Caco-2 (cell line): ENCODE measurements at regions not wholly inside any gene's neighbourhood (a gene's known extent, or its start where the extent isn't known, plus 50 kb on each side); places are given as distances from the start of the nearest gene placed in this dataset.
"Not testable (repeated sequence)": the region's sequence is repeated elsewhere in the genome, so short reads cannot be mapped to it uniquely, and the experiment has no call there.

Experiments used
- BruUV-seq: library from RNA; stranded (reverse); fragments of 400-500 nt; replicated peaks from 2 replicates; lab custom pipeline; 2021; lab: Mats Ljungman, UMichigan
- CTCF ChIA-PET: fragments of 300-600 bp; sonication (Branson Sonifier 250); formaldehyde crosslinking; loops from one replicate; lab custom pipeline; 2022; ENCODE audit warnings: antibody characterized with exemption; lab: Charles Lee
- POLR2A ChIA-PET: fragments of 300-600 bp; sonication (Branson Sonifier 250); formaldehyde crosslinking; loops from one replicate; lab custom pipeline; 2022; ENCODE audit warnings: antibody characterized with exemption; lab: Charles Lee
- DNase-seq, 2 experiments: peaks; one replicate each; pipeline versions ENCODE4 v3.0.0 to v3.0.0-alpha.2; 2020 to 2022
- H3K27me3 ChIP-seq: replicated peaks from 2 replicates; pipeline ENCODE4 v1.6.0; 2011; ENCODE audit warnings: low read length; ENCODE audit not compliant: control insufficient read depth, insufficient read depth
- H3K36me3 ChIP-seq: 2 replicates; pipeline ENCODE4 v1.5.1; 2011; ENCODE audit warnings: low read length; ENCODE audit not compliant: control insufficient read depth, insufficient read depth
- H3K4me1 ChIP-seq: fragments of 250-450 bp; sonication (Bioruptor Pico); 2 replicates; pipeline ENCODE4 v1.5.1; 2020; ENCODE audit warnings: mild to moderate bottlenecking
- H3K4me3 ChIP-seq: 2 replicates; pipeline ENCODE4 v1.5.1; 2011; ENCODE audit warnings: low read depth, mild to moderate bottlenecking, control low read depth, low read length
- H3K9me3 ChIP-seq: fragments of 250-450 bp; sonication (Bioruptor Pico); 2 replicates; pipeline ENCODE4 v1.5.1; 2020; ENCODE audit warnings: mild to moderate bottlenecking, moderate library complexity
- H3K27ac Mint-ChIP-seq: one replicate; pipeline ENCODE4 v1.8.0; 2022; ENCODE audit warnings: mixed read lengths; ENCODE audit not compliant: unreplicated experiment
- H3K27me3 Mint-ChIP-seq: one replicate; pipeline ENCODE4 v1.8.0; 2022; ENCODE audit warnings: mixed read lengths; ENCODE audit not compliant: insufficient read depth, unreplicated experiment
- H3K36me3 Mint-ChIP-seq: one replicate; pipeline ENCODE4 v1.8.0; 2022; ENCODE audit warnings: mild to moderate bottlenecking, mixed read lengths; ENCODE audit not compliant: insufficient read depth, unreplicated experiment
- H3K4me1 Mint-ChIP-seq: one replicate; pipeline ENCODE4 v1.8.0; 2022; ENCODE audit warnings: low read depth, mixed read lengths; ENCODE audit not compliant: unreplicated experiment
- H3K4me3 Mint-ChIP-seq: one replicate; pipeline ENCODE4 v1.8.0; 2022; ENCODE audit warnings: mild to moderate bottlenecking, moderate library complexity, mixed read lengths; ENCODE audit not compliant: unreplicated experiment
- H3K9me3 Mint-ChIP-seq: one replicate; pipeline ENCODE4 v1.8.0; 2022; ENCODE audit warnings: mixed read lengths; ENCODE audit not compliant: unreplicated experiment
- intact Hi-C: fragments of 100-400 bp; cut with micrococcal nuclease; formaldehyde crosslinking; loops from one replicate; pipeline ENCODE4 v1.10.0; 2022; ENCODE audit not compliant: unreplicated experiment
- TF ChIP-seq, protein P1 (sequence below), 2 experiments: fragments of 200-600 bp in 1 of 2; IDR thresholded peaks; 1 replicate in 1 of 2; 2 replicates in 1 of 2; pipeline versions ENCODE4 v1.5.1 to v1.8.0; 2011 to 2022; ENCODE audit warnings: antibody characterized with exemption in 1 of 2, control low read depth in 1 of 2, inconsistent platforms in 1 of 2, low read depth in 1 of 2, low read length in 1 of 2, mild to moderate bottlenecking in 1 of 2, moderate library complexity in 1 of 2; ENCODE audit not compliant: insufficient read depth in 1 of 2, severe bottlenecking in 1 of 2, unreplicated experiment in 1 of 2

DNA sequence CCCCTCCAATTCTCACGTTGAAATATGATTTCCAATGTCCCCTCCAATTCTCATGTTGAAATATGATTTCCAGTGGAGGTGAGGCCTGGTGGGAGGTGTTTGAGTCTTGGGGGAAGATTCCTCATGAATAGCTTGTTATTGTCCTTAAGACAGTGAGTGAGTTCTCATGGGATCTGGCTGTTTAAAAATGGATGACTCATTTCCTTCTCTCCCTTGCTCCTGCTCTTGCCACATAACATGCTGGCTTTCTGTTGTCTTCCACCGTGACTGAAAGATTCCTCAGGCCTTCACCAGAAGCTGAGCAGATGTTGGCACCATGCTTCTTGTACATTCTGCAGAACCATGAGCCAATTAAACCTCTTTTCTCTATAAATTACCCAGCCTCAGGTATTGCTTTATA is 346.8 kb upstream of the TECRL start:
- ChIA-PET POLR2A (no interaction called here), CTCF (no interaction called here)
- no peaks in the 10 kb centered on the region for H3K4me1 Mint-ChIP-seq
- H3K27ac Mint-ChIP-seq: no peak overlapping the region
- H3K9me3 Mint-ChIP-seq: peaks cover 11% of the 10 kb centered on the region
- BruUV-seq: no TSS peak
- no peaks in the 10 kb centered on the region for H3K27me3 ChIP-seq
- no peak overlapping the region for H3K4me3 Mint-ChIP-seq
- intact Hi-C loops: no loop called here
- no peak overlapping the region for H3K4me3 ChIP-seq
- no peaks in the 10 kb centered on the region for H3K9me3 ChIP-seq
- H3K4me1 ChIP-seq: no peaks in the 10 kb centered on the region
- TF ChIP-seq, protein P1, sequence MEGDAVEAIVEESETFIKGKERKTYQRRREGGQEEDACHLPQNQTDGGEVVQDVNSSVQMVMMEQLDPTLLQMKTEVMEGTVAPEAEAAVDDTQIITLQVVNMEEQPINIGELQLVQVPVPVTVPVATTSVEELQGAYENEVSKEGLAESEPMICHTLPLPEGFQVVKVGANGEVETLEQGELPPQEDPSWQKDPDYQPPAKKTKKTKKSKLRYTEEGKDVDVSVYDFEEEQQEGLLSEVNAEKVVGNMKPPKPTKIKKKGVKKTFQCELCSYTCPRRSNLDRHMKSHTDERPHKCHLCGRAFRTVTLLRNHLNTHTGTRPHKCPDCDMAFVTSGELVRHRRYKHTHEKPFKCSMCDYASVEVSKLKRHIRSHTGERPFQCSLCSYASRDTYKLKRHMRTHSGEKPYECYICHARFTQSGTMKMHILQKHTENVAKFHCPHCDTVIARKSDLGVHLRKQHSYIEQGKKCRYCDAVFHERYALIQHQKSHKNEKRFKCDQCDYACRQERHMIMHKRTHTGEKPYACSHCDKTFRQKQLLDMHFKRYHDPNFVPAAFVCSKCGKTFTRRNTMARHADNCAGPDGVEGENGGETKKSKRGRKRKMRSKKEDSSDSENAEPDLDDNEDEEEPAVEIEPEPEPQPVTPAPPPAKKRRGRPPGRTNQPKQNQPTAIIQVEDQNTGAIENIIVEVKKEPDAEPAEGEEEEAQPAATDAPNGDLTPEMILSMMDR (IDR thresholded peaks at IDR 0.05; ENCODE audit: insufficient read depth in 1 of 2, low read depth in 1 of 2, low read length in 1 of 2, severe bottlenecking in 1 of 2, unreplicated experiment in 1 of 2): no peak
- H3K36me3 ChIP-seq: no peaks in the 10 kb centered on the region
- no peaks in the 10 kb centered on the region for H3K27me3 Mint-ChIP-seq
- DNase-seq: no peak
- no peaks in the 10 kb centered on the region for H3K36me3 Mint-ChIP-seq

DNA sequence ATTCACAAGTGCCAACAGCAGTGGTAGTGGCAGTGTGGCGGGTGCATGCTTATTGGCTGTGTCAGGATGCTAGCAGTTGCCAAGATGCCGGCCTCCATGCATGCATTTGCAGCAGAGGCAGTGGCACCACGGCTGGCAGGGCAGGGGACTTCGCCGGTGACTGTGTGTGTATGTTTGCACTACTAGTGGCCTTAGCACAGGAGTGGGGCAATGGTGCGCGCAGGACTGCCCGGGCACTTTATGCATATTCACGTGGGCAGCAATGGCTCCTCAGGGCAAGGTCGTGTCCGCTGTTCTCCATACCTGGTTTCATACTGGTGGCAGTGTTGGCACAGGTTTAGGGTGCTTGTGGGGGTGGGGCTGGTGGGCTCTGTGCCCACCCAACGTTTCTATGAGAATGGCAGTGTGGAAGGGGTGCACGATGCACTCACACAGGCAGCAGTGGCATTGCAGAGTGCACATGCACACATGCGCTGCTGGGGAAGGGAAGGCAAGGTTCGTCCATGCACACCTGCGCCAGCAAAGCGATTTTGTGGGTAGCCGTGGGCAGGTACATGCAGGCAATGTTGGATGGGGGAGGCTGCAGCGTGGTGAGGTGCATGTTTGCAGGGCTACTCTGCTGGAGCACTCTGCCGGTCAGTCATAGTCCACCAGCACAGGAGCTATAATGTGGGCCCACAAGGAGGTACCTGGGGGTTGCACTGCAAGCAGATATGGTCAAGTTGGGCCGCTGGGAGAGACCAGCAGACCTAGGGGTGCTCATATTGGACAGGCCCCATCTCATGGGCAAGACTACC is 338.9 kb upstream of the TECRL start:
- POLR2A ChIA-PET: no interaction called here
- Mint-ChIP-seq H3K27me3 (no peaks in the 10 kb centered on the region), H3K36me3 (no peaks in the 10 kb centered on the region), H3K4me1 (no peaks in the 10 kb centered on the region), H3K9me3 (no peaks in the 10 kb centered on the region), H3K27ac (no peak overlapping the region), H3K4me3 (no peak overlapping the region)
- H3K4me3 ChIP-seq: no peak overlapping the region
- CTCF ChIA-PET: no interaction called here
- no peak for DNase-seq
- no TSS peak for BruUV-seq
- no peaks in the 10 kb centered on the region for H3K4me1 ChIP-seq
- TF ChIP-seq, protein P1 (IDR thresholded peaks at IDR 0.05; ENCODE audit: insufficient read depth in 1 of 2, low read depth in 1 of 2, low read length in 1 of 2, severe bottlenecking in 1 of 2, unreplicated experiment in 1 of 2): no peak
- H3K9me3 ChIP-seq: no peaks in the 10 kb centered on the region
- H3K36me3 ChIP-seq: no peaks in the 10 kb centered on the region
- intact Hi-C loops: no loop called here
- no peaks in the 10 kb centered on the region for H3K27me3 ChIP-seq

DNA sequence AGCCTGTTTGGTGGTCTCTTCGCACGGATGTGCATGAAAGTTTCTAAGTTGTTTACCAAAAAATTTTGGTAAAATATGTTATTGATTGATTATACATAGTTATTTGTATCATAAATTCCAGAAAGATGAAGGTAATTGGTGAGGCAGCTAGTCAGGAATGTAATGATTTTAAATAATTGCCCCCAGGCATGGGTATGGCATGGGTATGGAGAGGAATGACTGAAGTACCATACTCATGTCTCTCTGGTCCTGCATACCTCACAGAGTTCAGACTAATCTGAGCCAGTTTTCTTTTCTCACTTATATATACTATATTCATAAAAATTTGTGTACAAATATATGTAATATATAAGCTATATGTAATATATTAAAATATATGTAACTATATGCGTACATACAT is 329.0 kb upstream of the TECRL start:
- CTCF ChIA-PET: no interaction called here
- H3K4me3 ChIP-seq: no peak overlapping the region
- BruUV-seq: no TSS peak
- Mint-ChIP-seq H3K9me3 (no peaks in the 10 kb centered on the region), H3K36me3 (no peaks in the 10 kb centered on the region), H3K4me3 (no peak overlapping the region), H3K27ac (no peak overlapping the region), H3K4me1 (no peaks in the 10 kb centered on the region), H3K27me3 (no peaks in the 10 kb centered on the region)
- H3K27me3 ChIP-seq: no peaks in the 10 kb centered on the region
- TF ChIP-seq, protein P1 (IDR thresholded peaks at IDR 0.05; ENCODE audit: insufficient read depth in 1 of 2, low read depth in 1 of 2, low read length in 1 of 2, severe bottlenecking in 1 of 2, unreplicated experiment in 1 of 2): no peak
- no peaks in the 10 kb centered on the region for H3K36me3 ChIP-seq
- DNase-seq: no peak
- no peaks in the 10 kb centered on the region for H3K4me1 ChIP-seq
- intact Hi-C loops: no loop called here
- H3K9me3 ChIP-seq: no peaks in the 10 kb centered on the region
- POLR2A ChIA-PET: no interaction called here

DNA sequence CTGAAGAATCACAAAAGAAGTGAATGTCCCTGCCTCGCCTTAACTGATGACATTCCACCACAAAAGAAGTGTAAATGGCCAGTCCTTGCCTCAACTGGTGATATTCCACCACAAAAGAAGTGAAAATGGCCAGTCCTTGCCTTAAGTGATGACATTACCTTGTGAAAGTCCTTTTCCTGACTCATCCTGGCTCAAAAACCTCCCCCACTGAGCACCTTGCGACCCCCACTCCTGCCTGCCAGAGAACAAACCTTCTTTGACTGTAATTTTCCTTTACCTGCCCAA is 328.5 kb upstream of the TECRL start:
- POLR2A ChIA-PET, BruUV-seq, H3K36me3 ChIP-seq, H3K36me3 Mint-ChIP-seq, DNase-seq, H3K27me3 ChIP-seq, H3K27me3 Mint-ChIP-seq, H3K27ac Mint-ChIP-seq, H3K9me3 ChIP-seq, H3K4me1 Mint-ChIP-seq, H3K4me3 Mint-ChIP-seq, H3K4me3 ChIP-seq, H3K9me3 Mint-ChIP-seq, CTCF ChIA-PET, H3K4me1 ChIP-seq, intact Hi-C loops: not testable (repeated sequence)
